HG03025 (cell line): ENCODE measurements at regions not wholly inside any gene's neighbourhood (a gene's known extent, or its start where the extent isn't known, plus 50 kb on each side); places are given as distances from the start of the nearest gene placed in this dataset.
"Not testable (repeated sequence)": the region's sequence is repeated elsewhere in the genome, so short reads cannot be mapped to it uniquely, and the experiment has no call there.

Experiments
- ATAC-seq: cut with Tn5 transposase; IDR thresholded peaks from one replicate; pipeline ENCODE4 v1.9.1; 2021; ENCODE audit warnings: mild to moderate bottlenecking, moderate library complexity; ENCODE audit not compliant: unreplicated experiment, low FRiP score

DNA sequence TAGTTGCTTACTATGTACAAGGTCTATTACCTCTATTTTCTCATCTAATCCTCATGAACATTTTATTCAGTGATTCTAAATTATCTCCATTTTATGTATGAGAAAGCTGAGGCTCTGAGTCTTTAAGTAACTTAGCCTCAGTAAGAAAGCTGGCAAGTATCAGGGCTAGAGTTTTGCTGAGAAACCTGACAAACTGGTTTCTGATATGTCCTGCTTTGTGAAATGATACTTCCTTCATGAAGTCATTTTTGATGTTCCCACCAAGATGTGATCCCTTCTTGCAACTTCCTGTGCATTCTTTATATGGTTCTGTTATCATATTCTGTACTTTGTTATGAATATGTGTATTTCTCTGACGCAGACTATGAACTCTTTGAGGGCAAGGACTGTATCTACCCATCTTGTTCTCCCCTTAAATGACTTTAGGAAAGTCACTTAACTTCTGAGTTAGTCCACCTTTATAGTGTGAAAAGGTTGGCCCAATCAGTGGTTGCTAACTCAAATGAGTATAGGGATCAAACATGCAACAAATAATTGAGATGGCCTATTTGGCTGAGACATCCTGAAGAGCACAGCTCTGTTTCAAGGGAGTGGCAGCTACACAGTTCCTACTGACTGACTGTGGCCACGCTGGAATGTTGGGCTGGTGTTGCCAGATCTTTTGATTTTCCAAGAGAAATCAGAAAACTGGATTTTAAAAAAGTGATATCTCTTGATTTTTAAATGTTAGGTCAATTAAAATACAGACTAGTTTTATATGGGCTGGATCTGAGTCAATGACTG, 127.9 kb upstream of the AMOT start:
- no peak for ATAC-seq

DNA sequence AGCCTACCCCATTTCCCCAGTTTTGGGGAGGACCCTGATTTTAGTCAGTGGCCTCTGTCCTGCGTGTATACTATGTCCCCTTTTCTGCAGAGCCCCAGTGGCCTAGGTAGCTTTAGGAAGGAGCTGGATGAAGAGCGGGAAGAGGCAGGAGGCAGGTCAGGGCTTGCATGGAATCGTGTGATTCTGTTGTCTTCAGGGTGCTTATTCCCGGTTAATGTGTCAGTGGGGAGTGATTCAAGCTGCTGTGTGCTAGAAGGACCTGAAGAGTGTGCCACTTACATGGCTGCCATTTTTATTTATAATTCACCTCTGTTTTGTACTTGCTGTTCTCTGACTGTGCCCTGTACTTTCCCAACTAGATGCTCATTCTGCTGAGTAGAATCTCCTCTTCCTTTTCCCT, 127.3 kb upstream of the AMOT start:
- no peak for ATAC-seq

DNA sequence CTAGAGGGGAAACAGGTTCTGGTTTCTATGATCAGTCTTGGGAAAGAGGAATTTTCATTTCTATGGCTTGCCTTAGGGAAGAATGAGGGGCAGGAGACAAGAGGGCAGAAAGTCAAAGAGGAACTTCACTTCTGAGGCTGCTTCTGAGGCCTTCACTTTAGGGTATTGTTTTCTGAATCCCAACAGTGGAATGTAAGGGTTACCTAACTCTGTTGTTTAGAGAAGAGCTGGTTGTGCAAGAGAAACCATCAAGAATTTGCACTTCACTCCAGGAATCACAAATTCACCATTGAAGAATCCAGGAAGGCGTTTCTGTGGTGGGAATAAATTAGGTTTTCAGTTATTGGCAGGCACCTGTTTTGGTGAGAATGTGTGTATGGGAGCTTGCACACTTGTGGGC, 126.7 kb upstream of the AMOT start:
- ATAC-seq = no peak

DNA sequence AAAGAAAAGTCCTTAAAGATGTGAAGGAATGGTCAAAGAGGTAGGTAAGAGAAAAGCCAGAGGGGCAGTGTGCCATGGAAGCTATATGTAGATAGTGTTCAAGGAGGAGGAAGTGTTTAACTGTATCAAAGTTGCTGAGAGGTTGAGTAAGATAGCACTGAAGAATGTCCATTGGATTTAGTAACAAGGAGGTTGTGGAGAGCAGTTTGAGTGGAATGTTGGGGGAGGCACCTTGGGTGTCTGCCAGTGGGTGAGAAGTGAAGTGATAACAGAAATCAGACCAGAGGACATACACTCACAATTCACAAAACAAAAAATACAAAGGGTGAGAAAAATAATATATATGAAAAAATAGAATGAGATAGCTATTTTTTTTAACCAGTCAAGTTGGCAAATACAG, 121.3 kb upstream of the AMOT start:
- ATAC-seq = no peak

DNA sequence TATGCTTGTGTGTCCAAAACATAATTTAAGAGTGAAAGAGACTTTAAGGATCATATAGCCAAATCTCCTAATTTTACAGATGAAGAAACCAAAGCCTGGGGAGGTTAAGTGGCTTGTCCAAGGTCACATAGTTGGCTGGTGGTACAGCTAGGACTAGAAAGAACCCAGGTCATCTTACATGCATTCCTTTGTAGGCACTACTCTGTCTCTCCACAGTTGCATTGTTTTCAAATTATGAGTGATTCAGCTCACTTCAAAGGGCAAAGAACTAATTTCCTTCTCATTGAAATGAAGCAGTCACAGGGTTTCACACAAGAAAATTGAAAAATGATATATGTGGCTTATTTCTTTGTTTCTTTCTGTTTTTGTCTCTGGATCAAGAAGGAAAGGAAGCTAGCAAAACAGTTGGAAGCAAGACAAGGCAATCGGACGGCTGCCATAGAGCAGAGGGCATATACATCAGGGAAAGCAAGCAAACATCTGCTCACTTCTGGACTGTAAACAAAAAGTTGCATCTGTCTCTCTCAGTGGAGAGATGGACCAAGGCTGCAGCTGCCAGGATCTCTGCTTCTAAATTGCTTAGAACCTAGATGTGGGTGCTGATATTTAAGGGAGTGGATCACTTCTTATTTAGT, 107.5 kb upstream of the AMOT start:
- no peak for ATAC-seq

GRCh38 chrX:112946227-112946626, 105.6 kb upstream of the AMOT start:
- ATAC-seq = no peak

GRCh38 chrX:112945826-112946225, 105.2 kb upstream of the AMOT start:
- no peak for ATAC-seq

DNA sequence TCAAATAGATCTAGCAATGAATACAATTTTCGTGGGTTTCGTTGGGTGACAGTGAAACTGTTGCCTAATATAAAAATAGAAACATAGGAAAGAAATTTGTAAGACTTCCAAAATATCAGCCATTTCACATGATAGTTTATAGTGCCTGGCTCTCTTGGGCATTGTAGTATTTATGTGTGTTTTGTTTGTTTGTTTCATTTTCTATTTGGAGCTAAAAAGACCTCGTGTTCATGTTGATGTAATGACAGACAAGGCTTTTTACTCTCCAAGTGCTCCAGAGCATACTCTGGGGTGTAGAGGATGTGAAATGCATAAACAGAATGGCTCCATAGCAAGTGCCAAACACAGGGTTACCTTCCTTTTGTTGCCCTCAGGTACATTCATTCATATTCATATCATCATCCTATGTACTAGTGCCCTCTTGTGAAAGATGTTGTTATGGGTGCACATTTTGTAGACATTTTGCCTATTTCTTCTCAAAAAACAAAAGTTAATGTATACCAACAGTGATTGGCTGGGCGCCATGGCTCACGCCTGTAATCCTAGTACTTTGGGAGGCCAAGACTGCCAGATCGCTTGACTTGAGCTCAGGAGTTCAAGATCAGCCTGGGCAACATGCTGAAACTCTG, 100.7 kb upstream of the AMOT start:
- peak; percentile 66 for ATAC-seq

DNA sequence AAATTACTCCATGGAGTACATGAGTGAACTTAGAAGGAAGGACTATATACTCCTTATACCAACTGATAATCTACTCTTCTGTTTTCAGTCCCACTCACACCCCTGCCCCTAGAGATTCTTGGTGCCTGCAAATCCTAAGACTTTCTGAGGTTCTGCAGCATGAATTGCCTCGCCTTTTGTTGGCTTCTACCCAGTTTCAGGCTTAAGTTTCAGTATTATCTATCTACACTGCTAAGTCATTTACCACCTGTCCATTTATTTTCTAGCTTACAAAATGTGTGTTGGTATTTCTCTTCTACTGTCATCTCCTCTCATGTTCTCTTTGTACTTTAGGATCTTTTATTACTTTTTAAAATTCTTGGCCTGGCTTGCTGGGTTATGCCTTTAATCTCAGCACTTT, 94.4 kb upstream of the AMOT start:
- ATAC-seq = no peak

DNA sequence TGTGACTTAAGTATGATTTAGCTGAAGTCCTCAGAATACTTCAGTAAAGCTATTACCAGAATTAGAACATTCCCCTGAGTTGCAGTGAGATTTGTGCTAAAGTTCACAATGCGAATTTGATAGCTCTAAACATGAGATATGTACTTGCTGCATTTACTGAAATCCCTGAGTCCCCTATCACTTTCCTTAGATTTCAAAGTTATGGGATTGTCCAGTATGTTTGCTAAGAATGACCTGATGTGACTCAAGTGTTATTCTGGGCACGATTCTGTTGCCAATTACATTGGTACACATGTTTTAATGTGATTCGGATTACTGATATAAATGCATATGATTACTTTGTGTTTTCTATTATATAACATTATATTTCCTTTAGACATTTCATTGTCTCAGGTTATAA, 91.3 kb upstream of the AMOT start:
- ATAC-seq = no peak

- ATAC-seq = no peak
Observed at GRCh38 chrX:112931478-112931877, 90.8 kb upstream of the AMOT start.

DNA sequence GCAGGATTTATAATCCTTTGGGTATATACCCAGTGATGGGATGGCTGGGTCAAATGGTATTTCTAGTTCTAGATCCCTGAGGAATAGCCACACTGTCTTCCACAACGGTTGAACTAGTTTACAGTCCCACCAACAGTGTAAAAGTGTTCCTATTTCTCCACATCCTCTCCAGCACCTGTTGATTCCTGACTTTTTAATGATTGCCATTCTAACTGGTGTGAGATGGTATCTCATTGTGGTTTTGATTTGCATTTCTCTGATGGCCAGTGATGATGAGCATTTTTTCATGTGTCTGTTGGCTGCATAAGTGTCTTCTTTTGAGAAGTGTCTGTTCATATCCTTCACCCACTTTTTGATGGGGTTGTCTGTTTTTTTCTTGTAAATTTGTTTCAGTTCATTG, 82.8 kb upstream of the AMOT start:
- ATAC-seq = not testable (repeated sequence)

DNA sequence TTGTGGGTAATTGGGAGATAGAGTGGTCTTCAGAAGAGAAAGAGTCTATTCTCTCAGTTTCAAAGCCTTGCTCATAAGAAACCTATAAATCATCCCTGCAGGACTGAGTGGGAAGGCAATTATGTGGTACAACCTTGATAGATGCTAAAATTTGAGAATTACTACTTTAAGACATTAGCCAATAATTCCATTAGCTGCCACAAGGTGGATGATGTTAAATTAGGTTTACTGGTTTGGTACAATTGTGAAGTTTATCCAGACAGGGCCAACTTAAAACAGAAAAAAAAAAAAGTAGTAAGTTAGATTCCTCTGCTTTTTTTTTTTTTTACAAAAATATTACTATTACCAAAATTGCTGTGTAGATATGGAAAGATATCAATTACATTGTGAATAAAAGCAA, 73.2 kb upstream of the AMOT start:
- ATAC-seq = no peak

DNA sequence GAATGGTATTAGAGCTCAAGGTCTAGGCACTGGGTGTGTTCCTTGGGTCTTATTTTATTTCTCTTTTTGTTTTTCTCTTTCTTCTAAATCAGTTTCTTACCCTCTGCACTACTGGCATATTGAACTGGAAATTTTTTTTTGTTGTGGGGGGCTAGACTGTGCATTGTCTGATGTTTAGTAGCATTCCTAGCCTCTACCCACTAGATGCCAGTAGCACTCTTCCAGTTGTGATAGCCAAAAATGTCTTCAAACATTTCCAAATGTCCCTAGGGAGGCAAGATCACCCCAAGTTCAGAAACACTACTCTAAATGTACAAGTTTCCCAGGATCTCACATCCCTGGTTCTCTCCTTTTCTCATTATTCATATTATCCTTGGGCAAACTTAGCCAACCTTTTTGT, 69.8 kb upstream of the AMOT start:
- no peak for ATAC-seq

DNA sequence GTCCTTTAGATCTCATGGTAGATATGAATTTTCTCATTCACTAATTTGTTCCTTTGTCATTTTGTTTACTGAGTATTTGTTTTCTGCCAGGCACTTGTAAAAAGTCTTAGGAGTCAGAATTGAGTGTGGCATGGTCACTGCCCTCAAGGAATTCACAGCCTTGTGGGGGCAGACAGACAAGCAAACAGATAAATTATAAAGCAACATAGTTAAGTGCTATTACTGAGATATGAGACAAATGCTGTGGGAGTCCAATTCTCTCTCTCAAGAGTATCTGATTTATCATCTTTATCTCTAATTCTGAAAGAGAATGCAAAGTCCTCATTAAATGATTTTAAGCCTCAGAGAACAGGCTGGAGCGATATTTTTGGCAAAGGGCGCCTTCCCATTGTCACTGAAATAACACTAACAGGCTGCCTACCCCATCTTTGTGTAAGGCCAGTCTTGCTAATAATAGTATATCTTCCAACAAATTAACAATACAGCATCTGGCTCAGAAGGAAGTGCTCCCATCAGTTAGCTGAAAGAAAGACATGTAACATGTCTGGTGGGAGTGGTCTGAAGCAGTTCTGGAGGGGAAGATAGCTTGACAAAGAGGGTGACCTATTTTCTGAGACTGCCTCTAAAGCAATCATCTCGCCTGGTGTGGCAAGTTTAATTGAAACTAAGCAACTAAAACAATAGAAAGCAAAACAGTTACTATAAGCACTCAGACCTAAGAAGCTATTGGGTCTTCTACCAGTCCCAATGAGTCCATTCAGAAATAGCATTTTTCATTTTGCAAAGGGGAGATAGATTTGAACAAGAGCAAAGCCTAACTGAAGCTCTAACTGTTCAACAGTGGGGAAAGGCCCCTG, 61.5 kb upstream of the AMOT start:
- no peak for ATAC-seq

DNA sequence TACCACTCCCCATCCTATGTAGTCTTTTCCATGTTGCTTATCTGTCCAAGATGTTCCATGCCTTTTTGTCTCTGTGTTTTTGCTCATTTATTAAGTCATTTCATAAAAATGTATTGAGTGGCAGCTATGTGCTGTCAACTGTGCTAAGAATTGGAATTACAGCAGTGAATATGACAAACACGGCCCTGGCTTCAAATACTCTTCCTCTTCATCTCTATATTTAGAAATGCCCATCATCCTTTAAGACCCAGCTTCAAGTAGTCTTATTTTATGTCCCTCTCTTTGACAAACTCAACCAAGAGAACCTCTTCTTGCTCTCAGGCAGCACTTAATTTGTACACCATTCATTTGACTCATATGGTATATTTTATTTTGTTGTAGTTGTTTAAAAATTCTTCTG, 55.4 kb upstream of the AMOT start:
- ATAC-seq = no peak
